ENCODE measurements at regions not wholly inside any gene's neighbourhood (a gene's known extent, or its start where the extent isn't known, plus 50 kb on each side); places are given as distances from the start of the nearest gene placed in this dataset.

GRCh38 chr1:59132295-59132694 lies 164.6 kb upstream of the FGGY start:
- POLR2A ChIA-PET: no interaction called here
- CTCF ChIA-PET: no interaction called here
- in situ Hi-C loops (cut with HindIII; ENCODE audit: low pct_unique_long_range_greater_than_20kb, low sequenced_read_pairs): no loop called here
- BruUV-seq (replicated peaks): no TSS peak
- DNase-seq (ENCODE audit: low read depth, low spot score) (no peak), ATAC-seq (no peak)
- intact Hi-C loops (cut with micrococcal nuclease; ENCODE audit: unreplicated experiment): no loop called here
- 0 out of 2 replicates have a peak overlapping the region, but pooled peaks have one; percentile 51 for H3K27ac ChIP-seq (ENCODE audit: low read length)
- TF ChIP-seq POLR2AphosphoS5 (IDR thresholded peaks at IDR 0.05; ENCODE audit: low read depth, low read length): no peak
- TF ChIP-seq CTCF (IDR thresholded peaks at IDR 0.05): no peak
- no peak for TF ChIP-seq SIN3A (IDR thresholded peaks at IDR 0.05; ENCODE audit: borderline replicate concordance, insufficient read depth, low read depth, low read length)
- no peak for TF ChIP-seq REST (IDR thresholded peaks at IDR 0.05; ENCODE audit: insufficient read depth in 1 of 2, low read depth in 2 of 2, low read length in 1 of 2)
- TF ChIP-seq TCF7L2 (IDR thresholded peaks at IDR 0.05; ENCODE audit: low read depth, low read length): no peak
- H3K27me3 ChIP-seq (ENCODE audit: control insufficient read depth, insufficient read depth, low read length): no peaks in the 10 kb centered on the region
- no peak overlapping the region for H3K4me3 ChIP-seq (ENCODE audit: low read depth in 2 of 2, low read length in 2 of 2)
- H3K4me1 ChIP-seq (ENCODE audit: control insufficient read depth, insufficient read depth, low read length): no peaks in the 10 kb centered on the region
- no peaks in the 10 kb centered on the region for H3K9me3 ChIP-seq (ENCODE audit: control insufficient read depth, insufficient read depth, low read depth, low read length)
- H3K36me3 ChIP-seq (ENCODE audit: control insufficient read depth, insufficient read depth, low read length): no peaks in the 10 kb centered on the region

- CTCF ChIA-PET: no interaction called here
- intact Hi-C loops (cut with micrococcal nuclease; ENCODE audit: unreplicated experiment) (no loop called here), in situ Hi-C loops (cut with HindIII; ENCODE audit: low pct_unique_long_range_greater_than_20kb, low sequenced_read_pairs) (no loop called here)
These were observed 162.9 kb upstream of the FGGY start for GRCh38 chr1:59133997-59134396.

More at GRCh38 chr1:59133997-59134396, 162.9 kb upstream of the FGGY start:
- no peak for DNase-seq (ENCODE audit: low read depth, low spot score)
- Histone ChIP-seq H3K4me1 (ENCODE audit: control insufficient read depth, insufficient read depth, low read length) (no peaks in the 10 kb centered on the region), H3K9me3 (ENCODE audit: control insufficient read depth, insufficient read depth, low read depth, low read length) (no peaks in the 10 kb centered on the region), H3K27me3 (ENCODE audit: control insufficient read depth, insufficient read depth, low read length) (no peaks in the 10 kb centered on the region), H3K27ac (ENCODE audit: low read length) (no peak overlapping the region), H3K4me3 (ENCODE audit: low read depth in 2 of 2, low read length in 2 of 2) (no peak overlapping the region), H3K36me3 (ENCODE audit: control insufficient read depth, insufficient read depth, low read length) (no peaks in the 10 kb centered on the region)
- BruUV-seq (replicated peaks): no TSS peak
- TF ChIP-seq CTCF (IDR thresholded peaks at IDR 0.05): no peak
- TF ChIP-seq SIN3A (IDR thresholded peaks at IDR 0.05; ENCODE audit: borderline replicate concordance, insufficient read depth, low read depth, low read length): no peak
- TF ChIP-seq POLR2AphosphoS5 (IDR thresholded peaks at IDR 0.05; ENCODE audit: low read depth, low read length): no peak
- no peak for TF ChIP-seq TCF7L2 (IDR thresholded peaks at IDR 0.05; ENCODE audit: low read depth, low read length)
- TF ChIP-seq REST (IDR thresholded peaks at IDR 0.05; ENCODE audit: insufficient read depth in 1 of 2, low read depth in 2 of 2, low read length in 1 of 2): no peak
- ATAC-seq: no peak
- POLR2A ChIA-PET: no interaction called here
